HCT116 (cell line): ENCODE measurements at regions not wholly inside any gene's neighbourhood (a gene's known extent, or its start where the extent isn't known, plus 50 kb on each side); places are given as distances from the start of the nearest gene placed in this dataset.

ENCODE experiments used
- ATAC-seq: fragments of 200-7000 bp; cut with Tn5 transposase; 2 replicates; pipeline ENCODE4 v1.9.1; 2020; ENCODE audit warnings: mild to moderate bottlenecking, moderate library complexity
- BruUV-seq: library from RNA; stranded (reverse); fragments of 400-500 nt; replicated peaks from 2 replicates; lab custom pipeline; 2021; lab: Mats Ljungman, UMichigan
- CTCF ChIA-PET: fragments of 300-600 bp; sonication (Branson Sonifier 250); formaldehyde crosslinking; loops from one replicate; lab custom pipeline; 2021; ENCODE audit warnings: antibody characterized with exemption; lab: Charles Lee
- POLR2A ChIA-PET: fragments of 300-600, 350-600 bp; sonication (Branson Sonifier 250); formaldehyde crosslinking; loops from one replicate; lab custom pipeline; 2021; ENCODE audit warnings: antibody characterized with exemption; lab: Charles Lee
- RAD21 ChIA-PET, 2 experiments: fragments of 300-600 bp; sonication (Branson Sonifier 250); formaldehyde crosslinking; loops; one replicate each; lab custom pipeline; 2023; ENCODE audit warnings: low total read pairs in 2 of 2; ENCODE audit not compliant: uncharacterized antibody in 2 of 2, unreplicated experiment in 2 of 2, low non-redundant PET in 1 of 2; lab: Charles Lee
- DNase-seq: peaks from one replicate; pipeline ENCODE4 v3.0.0-alpha.2; 2010; ENCODE audit warnings: low read depth, low spot score
- H2AFZ ChIP-seq: fragments of 200-600 bp; shearing (Covaris generic), sonication (generic); 2 replicates; pipeline ENCODE4 v1.6.1; 2017; ENCODE audit warnings: low read depth, mixed run types, mixed read lengths, antibody characterized with exemption, low read length; ENCODE audit not compliant: poor library complexity, severe bottlenecking
- H3K27ac ChIP-seq: 2 replicates; pipeline ENCODE4 v1.5.1; 2012; ENCODE audit warnings: low read depth, low read length
- H3K27me3 ChIP-seq: fragments of 200-600 bp; sonication (generic); 2 replicates; pipeline ENCODE4 v1.6.1; 2016; ENCODE audit warnings: mixed run types, low read length, mixed read lengths; ENCODE audit not compliant: insufficient read depth
- H3K36me3 ChIP-seq, 2 experiments: fragments of 200-500 bp in 1 of 2; fragments of 200-600 bp in 1 of 2; sonication (Bioruptor generic) in 1 of 2; sonication (generic) in 1 of 2; 2 replicates each; pipeline versions ENCODE4 v1.5.1 to v1.6.1; 2014 to 2016; ENCODE audit warnings: low read length in 2 of 2, inconsistent platforms in 1 of 2, mixed read lengths in 1 of 2, mixed run types in 1 of 2; ENCODE audit not compliant: insufficient read depth in 2 of 2, control insufficient read depth in 1 of 2
- H3K4me1 ChIP-seq, 2 experiments: fragments of 200-600 bp in 1 of 2; sonication (generic) in 1 of 2; 2 replicates each; pipeline versions ENCODE4 v1.5.1 to v1.6.1; 2012 to 2017; ENCODE audit warnings: low read length in 2 of 2, inconsistent platforms in 1 of 2, mild to moderate bottlenecking in 1 of 2, mixed read lengths in 1 of 2, mixed run types in 1 of 2, moderate library complexity in 1 of 2; ENCODE audit not compliant: insufficient read depth in 2 of 2, control insufficient read depth in 1 of 2
- H3K4me2 ChIP-seq: fragments of 200-600 bp; sonication (generic); 2 replicates; pipeline ENCODE4 v1.6.1; 2017; ENCODE audit warnings: mixed run types, low read length, mixed read lengths
- H3K4me3 ChIP-seq, 2 experiments: fragments of 200-600 bp in 1 of 2; sonication (generic) in 1 of 2; replicated peaks in 1 of 2; 2 replicates each; pipeline ENCODE4 v1.5.1; 2011 to 2016; ENCODE audit warnings: low read length in 2 of 2, control low read depth in 1 of 2, low read depth in 1 of 2, mild to moderate bottlenecking in 1 of 2, mixed read lengths in 1 of 2, mixed run types in 1 of 2
- H3K79me2 ChIP-seq: fragments of 200-600 bp; sonication (generic); 2 replicates; pipeline ENCODE4 v1.6.1; 2017; ENCODE audit warnings: mild to moderate bottlenecking, mixed run types, low read length, moderate library complexity, mixed read lengths; ENCODE audit not compliant: insufficient read depth
- H3K9ac ChIP-seq: fragments of 200-600 bp; sonication (generic); 2 replicates; pipeline ENCODE4 v1.6.1; 2016; ENCODE audit warnings: low read length, mixed read lengths
- H3K9me2 ChIP-seq: fragments of 200-600 bp; sonication (generic), shearing (Covaris generic); 2 replicates; pipeline ENCODE4 v1.6.1; 2017; ENCODE audit warnings: mixed run types, mild to moderate bottlenecking, moderate library complexity; ENCODE audit not compliant: insufficient read depth
- H3K9me3 ChIP-seq, 2 experiments: fragments of 200-500 bp in 1 of 2; fragments of 200-600 bp in 1 of 2; sonication (Bioruptor generic) in 1 of 2; sonication (generic) in 1 of 2; 2 replicates each; pipeline ENCODE4 v1.6.1; 2014 to 2017; ENCODE audit warnings: low read length in 2 of 2, mixed read lengths in 2 of 2, inconsistent platforms in 1 of 2, low read depth in 1 of 2, mild to moderate bottlenecking in 1 of 2, mixed run types in 1 of 2, moderate library complexity in 1 of 2; ENCODE audit not compliant: control insufficient read depth in 1 of 2, insufficient read depth in 1 of 2
- H4K20me1 ChIP-seq: fragments of 200-600 bp; sonication (generic), shearing (Covaris generic); 2 replicates; pipeline ENCODE4 v1.6.1; 2017; ENCODE audit warnings: mixed run types, mild to moderate bottlenecking, moderate library complexity; ENCODE audit not compliant: insufficient read depth
- CEBPB ChIP-seq: IDR thresholded peaks from 2 replicates; pipeline ENCODE4 v1.6.1; 2012; ENCODE audit warnings: low read depth
- ELF1 ChIP-seq: IDR thresholded peaks from 2 replicates; pipeline ENCODE4 v1.6.1; 2012; ENCODE audit warnings: low read depth, borderline replicate concordance
- EZH2phosphoT487 ChIP-seq: fragments of 200-600 bp; IDR thresholded peaks from 2 replicates; pipeline ENCODE4 v1.6.1; 2018; ENCODE audit warnings: antibody characterized with exemption, borderline replicate concordance
- FOSL1 ChIP-seq: IDR thresholded peaks from 2 replicates; pipeline ENCODE4 v1.6.1; 2012; ENCODE audit warnings: low read depth
- MAX ChIP-seq: IDR thresholded peaks from 2 replicates; pipeline ENCODE4 v1.6.1; 2012
- POLR2A ChIP-seq: IDR thresholded peaks from 2 replicates; pipeline ENCODE4 v1.7.0; 2011; ENCODE audit warnings: borderline replicate concordance; ENCODE audit not compliant: insufficient read depth, insufficient read length; ENCODE audit errors: extremely low read depth
- POLR2AphosphoS5 ChIP-seq: IDR thresholded peaks from 2 replicates; pipeline ENCODE4 v1.6.1; 2011; ENCODE audit warnings: mild to moderate bottlenecking, low read depth, low read length, moderate library complexity
- SIN3A ChIP-seq: IDR thresholded peaks from 2 replicates; pipeline ENCODE4 v1.6.1; 2012; ENCODE audit warnings: low read depth
- SP1 ChIP-seq: IDR thresholded peaks from 2 replicates; pipeline ENCODE4 v1.6.1; 2012; ENCODE audit warnings: low read depth
- SRF ChIP-seq: IDR thresholded peaks from 2 replicates; pipeline ENCODE4 v1.6.1; 2012; ENCODE audit warnings: low read depth
- TCF7L2 ChIP-seq: IDR thresholded peaks from 2 replicates; pipeline ENCODE4 v1.7.0; 2011; ENCODE audit warnings: borderline replicate concordance, inconsistent platforms; ENCODE audit not compliant: insufficient read depth, insufficient read length; ENCODE audit errors: extremely low read depth
- ZFX ChIP-seq: fragments of 450-650 bp; IDR thresholded peaks from 2 replicates; pipeline ENCODE4 v1.6.1; 2017
- intact Hi-C: fragments of 100-400 bp; cut with micrococcal nuclease; formaldehyde crosslinking; loops from 2 replicates; pipeline ENCODE4 v1.10.0; 2022
- TF ChIP-seq, protein P1 (sequence below), 3 experiments: fragments of 200-600 bp in 1 of 3; sonication (generic) in 1 of 3; IDR thresholded peaks in 2 of 3; conservative IDR thresholded peaks in 1 of 3; 2 replicates each; pipeline ENCODE4 v1.5.1; 2012 to 2017; ENCODE audit warnings: low read depth in 2 of 3, low read length in 2 of 3, antibody characterized with exemption in 1 of 3, borderline replicate concordance in 1 of 3, control low read depth in 1 of 3, mild to moderate bottlenecking in 1 of 3, mixed read lengths in 1 of 3, mixed run types in 1 of 3, moderate library complexity in 1 of 3; ENCODE audit not compliant: insufficient read depth in 1 of 3

DNA sequence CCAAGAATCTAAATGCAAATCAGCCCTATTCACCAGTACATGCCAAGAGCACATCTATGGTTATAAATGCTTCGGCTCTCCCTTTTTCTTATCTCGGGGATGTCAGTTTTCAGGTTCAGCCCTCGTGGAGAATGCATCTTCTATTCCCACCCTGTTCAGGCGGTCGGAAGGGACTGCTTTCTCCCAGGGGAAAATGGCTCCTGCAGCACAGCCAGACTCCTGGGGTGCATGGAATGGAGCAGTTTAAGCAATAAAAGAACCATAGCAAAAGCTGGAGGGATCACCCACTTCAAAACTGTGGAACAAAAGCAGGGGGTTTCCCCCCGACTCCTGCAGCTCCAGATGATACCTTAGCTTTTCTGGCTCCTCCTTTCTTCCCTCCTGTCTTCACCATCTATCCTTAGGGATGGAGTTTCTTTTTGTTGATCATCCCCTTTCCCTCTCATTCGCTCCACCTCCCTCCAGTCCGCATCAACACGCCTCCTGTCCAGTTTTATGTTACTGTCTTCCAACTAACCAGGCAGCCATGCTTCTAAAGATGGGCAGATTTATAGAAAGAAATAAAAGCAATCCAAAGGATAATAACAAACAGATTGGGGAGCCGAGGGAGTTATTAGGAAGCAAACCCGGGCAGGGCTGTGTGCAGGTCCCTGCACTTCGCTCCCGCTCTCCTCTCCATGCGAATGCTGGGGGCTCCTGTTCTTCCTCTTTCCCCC lies 356.2 kb upstream of the SMIM21 start:
- ChIA-PET RAD21 (no interaction called here), CTCF (no interaction called here), POLR2A (no interaction called here)
- Histone ChIP-seq H3K9me3 (no peaks in the 10 kb centered on the region), H4K20me1 (no peaks in the 10 kb centered on the region), H3K9ac (no peak overlapping the region), H3K27ac (no peak overlapping the region), H3K4me1 (no peaks in the 10 kb centered on the region), H3K36me3 (no peaks in the 10 kb centered on the region), H2AFZ (no peak overlapping the region), H3K79me2 (no peaks in the 10 kb centered on the region), H3K27me3 (no peaks in the 10 kb centered on the region; the same call in 1 of the 2 replicates), H3K9me2 (no peaks in the 10 kb centered on the region), H3K4me3 (no peak overlapping the region), H3K4me2 (no peak overlapping the region)
- no peak for DNase-seq
- ATAC-seq, result no peak
- intact Hi-C loops, result no loop called here
- BruUV-seq, result no TSS peak
- TF ChIP-seq, protein P1, sequence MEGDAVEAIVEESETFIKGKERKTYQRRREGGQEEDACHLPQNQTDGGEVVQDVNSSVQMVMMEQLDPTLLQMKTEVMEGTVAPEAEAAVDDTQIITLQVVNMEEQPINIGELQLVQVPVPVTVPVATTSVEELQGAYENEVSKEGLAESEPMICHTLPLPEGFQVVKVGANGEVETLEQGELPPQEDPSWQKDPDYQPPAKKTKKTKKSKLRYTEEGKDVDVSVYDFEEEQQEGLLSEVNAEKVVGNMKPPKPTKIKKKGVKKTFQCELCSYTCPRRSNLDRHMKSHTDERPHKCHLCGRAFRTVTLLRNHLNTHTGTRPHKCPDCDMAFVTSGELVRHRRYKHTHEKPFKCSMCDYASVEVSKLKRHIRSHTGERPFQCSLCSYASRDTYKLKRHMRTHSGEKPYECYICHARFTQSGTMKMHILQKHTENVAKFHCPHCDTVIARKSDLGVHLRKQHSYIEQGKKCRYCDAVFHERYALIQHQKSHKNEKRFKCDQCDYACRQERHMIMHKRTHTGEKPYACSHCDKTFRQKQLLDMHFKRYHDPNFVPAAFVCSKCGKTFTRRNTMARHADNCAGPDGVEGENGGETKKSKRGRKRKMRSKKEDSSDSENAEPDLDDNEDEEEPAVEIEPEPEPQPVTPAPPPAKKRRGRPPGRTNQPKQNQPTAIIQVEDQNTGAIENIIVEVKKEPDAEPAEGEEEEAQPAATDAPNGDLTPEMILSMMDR (IDR thresholded peaks at IDR 0.05 in 2 of 3, conservative IDR thresholded peaks at IDR 0.05 in 1 of 3; ENCODE audit: borderline replicate concordance in 1 of 3, insufficient read depth in 1 of 3, low read depth in 2 of 3, low read length in 2 of 3), result no peak
- TF ChIP-seq EZH2phosphoT487 (no peak), POLR2AphosphoS5 (no peak), SP1 (no peak), SIN3A (no peak), ELF1 (no peak), FOSL1 (no peak), CEBPB (no peak), ZFX (no peak), TCF7L2 (no peak), SRF (no peak), MAX (no peak), POLR2A (no peak)
